HEK293T (cell line): ENCODE measurements at regions not wholly inside any gene's neighbourhood (a gene's known extent, or its start where the extent isn't known, plus 50 kb on each side); places are given as distances from the start of the nearest gene placed in this dataset.

Experiments used
- CTCF ChIA-PET: fragments of 350-600 bp; formaldehyde crosslinking; extraction: SDS; loops from one replicate; lab custom pipeline; 2021; ENCODE audit warnings: antibody characterized with exemption, inconsistent platforms; lab: Yijun Ruan, JAX
- POLR2A ChIA-PET: fragments of 350-600 bp; formaldehyde crosslinking; extraction: SDS; loops from one replicate; lab custom pipeline; 2020; ENCODE audit warnings: antibody characterized with exemption, inconsistent platforms; lab: Yijun Ruan, JAX
- DNase-seq: peaks from one replicate; pipeline ENCODE4 v3.0.0; 2012; ENCODE audit warnings: mixed read lengths; ENCODE audit errors: extremely low spot score
- ARNT ChIP-seq: fragments of 450-650 bp; IDR thresholded peaks from 2 replicates; pipeline ENCODE4 v1.6.1; 2017; ENCODE audit warnings: mild to moderate bottlenecking
- BHLHE40 ChIP-seq: fragments of 450-650 bp; IDR thresholded peaks from 2 replicates; pipeline ENCODE4 v1.6.1; 2016; ENCODE audit warnings: mild to moderate bottlenecking, moderate library complexity, borderline replicate concordance
- CTBP1 ChIP-seq: fragments of 450-650 bp; IDR thresholded peaks from 2 replicates; pipeline ENCODE4 v1.6.1; 2016; ENCODE audit warnings: borderline replicate concordance
- ELF4 ChIP-seq: fragments of 450-650 bp; IDR thresholded peaks from 2 replicates; pipeline ENCODE4 v1.6.1; 2017; ENCODE audit warnings: antibody characterized with exemption
- FOXA1 ChIP-seq: fragments of 450-650 bp; IDR thresholded peaks from 2 replicates; pipeline ENCODE4 v1.6.1; 2016; ENCODE audit warnings: mild to moderate bottlenecking
- FOXK2 ChIP-seq: fragments of 450-650 bp; IDR thresholded peaks from 2 replicates; pipeline ENCODE4 v1.6.1; 2016; ENCODE audit warnings: mild to moderate bottlenecking
- FOXM1 ChIP-seq: fragments of 450-650 bp; IDR thresholded peaks from 2 replicates; pipeline ENCODE4 v1.6.1; 2017; ENCODE audit warnings: mild to moderate bottlenecking, borderline replicate concordance
- HDGF ChIP-seq: fragments of 450-650 bp; IDR thresholded peaks from 2 replicates; pipeline ENCODE4 v1.6.1; 2017; ENCODE audit warnings: antibody characterized with exemption, borderline replicate concordance
- L3MBTL2 ChIP-seq: fragments of 450-650 bp; conservative IDR thresholded peaks from 2 replicates; pipeline ENCODE4 v1.6.1; 2016; ENCODE audit warnings: mild to moderate bottlenecking
- LEF1 ChIP-seq: fragments of 450-650 bp; IDR thresholded peaks from 2 replicates; pipeline ENCODE4 v1.6.1; 2017; ENCODE audit warnings: mild to moderate bottlenecking, borderline replicate concordance
- NFRKB ChIP-seq: fragments of 450-650 bp; IDR thresholded peaks from 2 replicates; pipeline ENCODE4 v1.6.1; 2016; ENCODE audit warnings: mild to moderate bottlenecking, moderate library complexity
- SP1 ChIP-seq: fragments of 450-650 bp; IDR thresholded peaks from 2 replicates; pipeline ENCODE4 v1.6.1; 2017
- SUZ12 ChIP-seq: fragments of 450-650 bp; IDR thresholded peaks from 2 replicates; pipeline ENCODE4 v1.6.1; 2016; ENCODE audit warnings: mild to moderate bottlenecking
- TARDBP ChIP-seq: fragments of 450-650 bp; IDR thresholded peaks from 2 replicates; pipeline ENCODE4 v1.6.1; 2016
- ZNF384 ChIP-seq: fragments of 450-650 bp; IDR thresholded peaks from 2 replicates; pipeline ENCODE4 v1.6.1; 2016
- TF ChIP-seq, protein P1 (sequence below): fragments of 450-650 bp; IDR thresholded peaks from 2 replicates; pipeline ENCODE4 v1.6.1; 2016

DNA sequence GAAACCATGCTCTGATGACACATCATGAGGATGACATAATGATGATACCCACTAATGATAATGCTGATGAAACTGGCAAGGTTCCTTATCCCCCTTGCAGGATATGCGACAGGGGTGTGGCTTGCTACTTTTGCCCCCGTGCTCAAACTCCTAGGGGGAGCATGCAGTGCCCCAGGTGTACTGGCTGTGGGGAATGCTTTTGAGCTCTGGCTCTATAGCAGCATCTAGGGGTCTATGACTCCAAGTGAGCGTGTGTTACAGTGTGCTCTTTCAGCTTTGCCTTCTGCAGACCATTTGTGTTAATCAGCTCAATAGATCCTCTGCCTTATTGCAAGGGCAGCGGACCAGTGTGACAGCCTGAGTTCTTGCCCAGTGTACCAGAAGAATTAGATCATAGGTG lies 1239.5 kb downstream of the SI start:
- POLR2A ChIA-PET: no interaction called here

DNA sequence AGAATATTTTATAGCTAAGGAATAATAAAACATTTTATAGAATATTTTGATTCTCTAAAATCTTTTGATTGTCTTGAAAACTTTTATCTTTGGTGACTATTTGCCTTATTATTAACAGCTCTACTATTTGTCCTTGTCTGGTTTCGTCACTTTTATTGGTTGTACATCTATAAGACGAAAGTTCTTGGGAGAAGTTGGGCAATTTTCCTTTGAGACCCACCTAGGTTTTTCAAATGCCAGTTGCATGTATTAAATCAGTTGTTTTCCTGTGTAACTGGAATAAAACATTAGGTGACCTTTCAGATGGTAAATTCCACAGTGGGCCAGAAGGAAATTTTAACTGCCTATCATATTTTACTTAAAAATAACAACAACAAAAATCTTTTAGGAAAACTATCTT lies 1245.7 kb downstream of the SI start:
- ChIA-PET POLR2A (no interaction called here), CTCF (interaction anchor here (0.6 kb wide), 1 partner anchor 1485 kb away, joined by 4 read pairs; no protein-coding TSS in a partner anchor)
- DNase-seq: no peak
- TF ChIP-seq LEF1 (no peak), TARDBP (no peak), FOXM1 (no peak), ARNT (no peak), HDGF (no peak), CTBP1 (no peak), L3MBTL2 (no peak), NFRKB (no peak), BHLHE40 (no peak), FOXA1 (no peak), FOXK2 (no peak), SUZ12 (no peak), SP1 (no peak), ZNF384 (no peak), ELF4 (no peak)
- TF ChIP-seq, protein P1, sequence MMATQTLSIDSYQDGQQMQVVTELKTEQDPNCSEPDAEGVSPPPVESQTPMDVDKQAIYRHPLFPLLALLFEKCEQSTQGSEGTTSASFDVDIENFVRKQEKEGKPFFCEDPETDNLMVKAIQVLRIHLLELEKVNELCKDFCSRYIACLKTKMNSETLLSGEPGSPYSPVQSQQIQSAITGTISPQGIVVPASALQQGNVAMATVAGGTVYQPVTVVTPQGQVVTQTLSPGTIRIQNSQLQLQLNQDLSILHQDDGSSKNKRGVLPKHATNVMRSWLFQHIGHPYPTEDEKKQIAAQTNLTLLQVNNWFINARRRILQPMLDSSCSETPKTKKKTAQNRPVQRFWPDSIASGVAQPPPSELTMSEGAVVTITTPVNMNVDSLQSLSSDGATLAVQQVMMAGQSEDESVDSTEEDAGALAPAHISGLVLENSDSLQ: no peak

More for the DNA sequence above, 1239.5 kb downstream of the SI start:
- TF ChIP-seq SUZ12 (no peak), FOXA1 (no peak), ELF4 (no peak), TARDBP (no peak), SP1 (no peak), HDGF (no peak), LEF1 (no peak), ZNF384 (no peak), FOXM1 (no peak), ARNT (no peak), L3MBTL2 (no peak), BHLHE40 (no peak), CTBP1 (no peak), FOXK2 (no peak), NFRKB (no peak)
- TF ChIP-seq, protein P1: no peak
- no peak for DNase-seq
- CTCF ChIA-PET: no interaction called here

DNA sequence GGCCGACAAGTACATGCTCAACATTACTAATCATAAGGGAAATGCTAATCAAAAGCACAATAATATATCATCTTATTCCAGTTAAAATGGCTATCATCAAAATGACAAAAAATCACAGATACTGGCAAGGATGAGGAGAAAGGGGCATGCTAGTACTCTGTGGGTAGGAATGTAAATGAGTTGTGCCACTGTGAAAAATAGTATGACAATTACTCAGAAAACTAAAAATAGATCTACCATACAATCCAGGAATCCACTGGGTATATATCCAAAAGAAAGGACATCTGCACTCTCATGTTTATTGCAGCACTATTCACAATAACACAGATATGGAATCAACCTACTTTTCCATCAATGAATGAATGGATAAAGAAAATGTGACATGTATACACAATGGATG lies 1256.5 kb downstream of the SI start:
- TF ChIP-seq L3MBTL2: no peak
- no peak for TF ChIP-seq SP1
- no peak for TF ChIP-seq BHLHE40
- no peak for TF ChIP-seq CTBP1
- TF ChIP-seq ELF4: no peak
- TF ChIP-seq FOXK2: no peak
- TF ChIP-seq SUZ12: no peak
- TF ChIP-seq HDGF: no peak
- no peak for TF ChIP-seq ZNF384
- no peak for TF ChIP-seq NFRKB
- TF ChIP-seq FOXM1: no peak
- TF ChIP-seq, protein P1: no peak
- TF ChIP-seq TARDBP: no peak
- TF ChIP-seq ARNT: no peak
- POLR2A ChIA-PET: no interaction called here
- CTCF ChIA-PET: no interaction called here
- no peak for DNase-seq

DNA sequence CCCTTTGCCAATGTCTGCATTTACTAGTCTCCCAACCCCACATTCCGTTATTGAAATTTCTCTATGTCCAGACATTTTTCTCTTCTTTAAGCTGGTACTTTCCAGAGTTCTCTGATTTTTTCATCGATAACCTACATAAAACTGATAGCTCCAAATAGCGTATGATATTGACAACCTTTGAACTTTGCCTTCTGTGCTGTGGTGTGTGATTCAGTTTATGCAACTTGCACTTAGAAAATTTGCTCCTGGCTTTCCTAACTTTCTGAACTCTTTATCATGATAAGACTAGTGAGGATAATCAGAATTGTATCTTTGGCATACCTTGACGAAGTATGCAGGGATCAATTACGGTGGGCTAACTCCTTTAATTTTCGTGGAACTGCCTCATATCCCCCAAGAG lies 1261.3 kb downstream of the SI start:
- TF ChIP-seq ARNT (no peak), TARDBP (no peak), ZNF384 (no peak), HDGF (no peak), FOXM1 (no peak), SUZ12 (no peak), BHLHE40 (no peak), LEF1 (no peak), NFRKB (no peak), CTBP1 (no peak), FOXA1 (no peak)
- TF ChIP-seq, protein P1: no peak
- POLR2A ChIA-PET: no interaction called here
- CTCF ChIA-PET: no interaction called here
- no peak for DNase-seq

DNA sequence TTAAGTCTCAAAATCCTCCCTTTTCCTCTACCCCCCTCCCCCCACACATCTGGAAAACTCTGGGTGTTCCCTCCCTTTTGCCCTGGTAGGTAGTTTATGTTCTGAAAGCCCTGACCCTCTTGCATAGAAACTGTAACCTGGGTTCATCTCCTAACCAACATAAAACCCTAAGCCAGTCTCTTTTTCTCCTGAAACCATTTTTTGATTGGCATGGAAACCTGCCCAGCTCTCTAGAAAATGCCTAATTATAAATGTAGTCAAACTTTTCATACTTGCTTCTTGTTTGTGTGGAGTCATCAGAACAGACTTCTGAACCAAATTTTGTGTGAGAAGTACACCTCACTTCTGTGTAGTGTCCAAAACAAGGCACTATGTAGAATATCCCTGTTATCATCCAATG lies 1264.4 kb downstream of the SI start:
- ChIA-PET POLR2A (no interaction called here), CTCF (no interaction called here)
- DNase-seq: no peak
- TF ChIP-seq ARNT (no peak), BHLHE40 (no peak), L3MBTL2 (no peak), SUZ12 (no peak), ZNF384 (no peak), SP1 (no peak), FOXM1 (no peak), CTBP1 (no peak), NFRKB (no peak), TARDBP (no peak), FOXA1 (no peak)
- TF ChIP-seq, protein P1: no peak
